Colon (tissue), 2 donors: ENCODE measurements at regions not wholly inside any gene's neighbourhood (a gene's known extent, or its start where the extent isn't known, plus 50 kb on each side); places are given as distances from the start of the nearest gene placed in this dataset.
"Not testable (repeated sequence)": the region's sequence is repeated elsewhere in the genome, so short reads cannot be mapped to it uniquely, and the experiment has no call there.

Source experiments
- FAIRE-seq: peaks from 2 replicates; lab custom pipeline; 2012; peaks lifted over from hg19 to GRCh38; lab: Jason Lieb, UNC
- donor health status: control.
- donor health status: control.

DNA sequence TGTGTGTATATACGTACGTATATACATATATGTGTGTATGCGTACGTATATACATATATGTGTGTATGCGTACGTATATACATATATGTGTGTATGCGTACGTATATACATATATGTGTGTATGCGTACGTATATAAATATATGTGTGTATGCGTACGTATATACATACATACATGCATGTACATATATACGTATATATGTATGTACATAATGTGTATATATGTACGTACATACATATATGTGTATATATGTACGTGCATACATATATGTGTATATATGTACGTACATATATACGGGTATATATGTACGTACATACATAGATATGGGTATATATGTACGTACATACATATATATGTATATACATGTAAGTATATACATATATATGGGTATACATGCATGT is 332.1 kb downstream of the CRPPA start:
- FAIRE-seq: peak; percentile 82

DNA sequence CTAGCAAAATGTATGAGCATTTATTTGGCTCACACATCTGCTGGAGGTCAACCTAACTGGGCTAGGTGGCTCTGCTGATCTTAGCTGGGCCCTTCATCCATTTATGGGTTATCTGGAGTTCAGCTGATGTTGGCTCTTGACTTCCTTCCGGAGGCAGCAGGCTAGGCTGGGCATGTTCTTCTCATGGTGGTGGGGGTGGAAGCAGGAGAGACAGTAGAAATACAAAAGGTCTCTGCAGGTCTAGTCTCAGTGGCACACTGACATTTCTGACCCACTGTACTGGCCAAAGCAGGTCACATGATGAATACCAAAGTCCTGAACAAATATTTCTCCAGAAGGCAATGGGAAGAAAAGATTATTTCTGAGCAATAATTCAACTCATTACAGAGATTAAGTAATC is 334.6 kb downstream of the CRPPA start:
- FAIRE-seq: no peak

GRCh38 chr7:16085780-16086179 is 335.6 kb downstream of the CRPPA start:
- not testable (repeated sequence) for FAIRE-seq

DNA sequence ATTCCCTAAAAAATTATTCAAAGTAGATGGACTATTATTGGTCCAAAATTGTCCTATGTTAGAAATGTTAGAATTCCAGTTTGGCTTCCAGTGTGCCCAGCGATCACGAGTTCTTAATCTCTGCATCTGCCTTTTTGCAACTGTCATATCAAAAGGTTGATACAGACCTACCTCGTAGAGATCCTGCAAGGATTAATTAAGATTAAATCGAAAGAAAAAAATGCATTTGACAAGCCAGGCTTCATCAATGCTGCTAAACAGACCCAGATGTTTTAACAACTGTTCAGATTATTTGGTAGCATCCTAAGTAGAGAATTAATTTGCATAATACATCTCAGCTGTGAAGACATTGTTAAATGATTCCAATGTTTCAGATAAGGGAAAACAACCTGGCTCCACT is 336.5 kb downstream of the CRPPA start:
- no peak for FAIRE-seq

- FAIRE-seq: no peak
These were observed 337.0 kb downstream of the CRPPA start for GRCh38 chr7:16084370-16084769.

DNA sequence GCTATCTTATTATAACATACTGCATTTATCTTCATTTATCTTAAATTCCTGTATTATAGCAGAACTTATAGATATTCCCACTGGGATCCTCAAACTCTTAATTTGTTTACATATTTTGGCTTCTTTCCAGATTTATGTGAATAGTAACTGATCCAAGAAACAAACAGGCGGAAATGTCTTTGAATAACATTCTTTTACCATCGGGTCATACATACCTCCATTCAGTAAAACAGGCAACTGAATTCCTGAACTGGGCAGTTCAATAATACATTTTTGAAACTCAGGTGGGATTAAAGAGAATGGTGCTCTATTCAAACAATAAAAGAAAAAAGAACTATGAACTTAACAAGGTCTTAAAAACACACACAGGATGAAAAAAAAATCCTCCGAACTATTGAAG is 337.4 kb downstream of the CRPPA start:
- no peak for FAIRE-seq

- no peak for FAIRE-seq
These were observed 341.2 kb downstream of the CRPPA start for GRCh38 chr7:16080131-16080530.

- no peak for FAIRE-seq
These were observed 341.6 kb downstream of the CRPPA start for GRCh38 chr7:16079723-16080122.

DNA sequence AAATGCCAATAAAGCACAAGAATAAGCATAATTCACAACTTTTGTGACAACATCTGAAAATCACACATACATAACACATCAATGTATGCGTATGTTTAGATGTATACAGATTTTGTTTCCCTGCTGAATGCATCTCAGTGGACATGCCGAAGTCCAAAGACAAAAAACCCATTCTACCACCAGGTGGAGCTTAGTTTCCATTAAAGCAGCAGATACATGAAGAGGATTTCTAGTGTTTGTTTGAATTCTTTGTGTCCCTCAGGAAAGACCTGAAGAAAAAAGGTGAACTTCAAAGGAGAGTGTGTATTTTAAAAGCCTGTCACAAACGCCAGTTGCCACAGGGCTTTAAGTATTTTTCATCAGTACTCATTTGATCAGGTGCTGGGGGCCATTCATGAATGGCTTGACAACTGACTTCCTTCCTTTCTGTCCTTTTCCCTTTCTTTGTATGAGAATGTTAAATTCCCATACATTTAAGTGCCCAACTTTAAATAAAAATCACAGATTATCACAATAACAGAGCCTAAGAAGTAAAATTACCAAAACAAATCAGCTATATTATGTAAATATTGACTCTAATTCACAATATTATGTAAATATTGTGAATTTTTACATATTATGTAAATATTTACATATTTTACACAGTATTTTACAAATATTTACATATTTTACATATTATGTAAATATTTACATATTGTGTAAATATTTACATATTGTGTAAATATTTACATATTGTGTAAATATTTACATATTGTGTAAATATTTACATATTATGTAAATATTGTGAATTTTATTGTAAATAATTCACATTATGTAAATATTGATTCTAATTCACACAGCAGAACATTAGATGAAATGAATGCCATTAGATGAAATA is 343.0 kb downstream of the CRPPA start:
- peak; percentile 80 for FAIRE-seq

DNA sequence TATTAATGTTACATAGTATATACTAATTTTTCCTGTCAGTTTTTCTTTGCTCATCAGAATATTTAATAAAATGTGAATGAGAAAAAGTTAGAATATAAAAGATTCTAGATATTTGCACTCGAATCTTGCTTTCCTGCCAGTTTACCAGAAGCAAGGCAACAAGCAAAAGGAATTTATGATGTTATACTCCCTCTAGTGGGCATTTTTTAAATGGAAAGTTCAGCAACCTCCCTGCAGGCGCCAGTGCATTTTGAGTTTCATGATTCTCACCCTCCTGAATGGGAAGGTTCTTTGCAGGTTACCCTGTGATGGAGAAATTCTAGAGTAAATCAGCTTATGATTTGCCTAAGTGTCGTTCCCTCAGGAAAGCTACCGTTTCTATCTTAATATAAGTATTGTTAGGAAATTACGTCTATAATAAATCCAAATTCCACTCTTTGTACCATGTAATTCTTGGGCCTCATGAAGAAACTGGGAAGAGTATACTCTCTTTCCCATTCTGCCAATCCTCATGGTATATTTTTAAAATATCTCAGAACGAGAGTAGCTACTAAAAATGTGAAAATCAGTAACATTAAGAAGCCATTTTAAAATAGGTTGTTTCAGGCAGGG is 350.0 kb downstream of the CRPPA start:
- peak; percentile 73 for FAIRE-seq

DNA sequence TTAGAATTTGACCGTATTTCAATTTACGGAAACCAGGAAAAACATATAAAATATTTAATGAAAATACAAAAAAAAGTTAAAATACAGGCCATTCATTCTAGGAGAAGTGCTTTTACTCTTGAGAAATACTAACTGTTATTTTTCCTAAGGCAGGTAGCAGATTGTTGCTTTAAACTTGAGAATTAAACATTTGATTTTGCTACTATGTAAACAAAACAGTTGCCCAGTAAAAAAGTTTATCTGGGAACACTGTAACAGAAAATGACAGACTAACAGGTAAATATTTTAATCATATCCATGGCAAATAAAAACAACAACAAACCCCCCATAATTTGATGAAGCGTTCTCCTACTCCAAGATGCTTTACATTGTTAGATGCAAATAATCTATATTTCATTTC is 350.5 kb downstream of the CRPPA start:
- FAIRE-seq: no peak

GRCh38 chr7:16069998-16070397 is 351.3 kb downstream of the CRPPA start:
- FAIRE-seq: no peak

DNA sequence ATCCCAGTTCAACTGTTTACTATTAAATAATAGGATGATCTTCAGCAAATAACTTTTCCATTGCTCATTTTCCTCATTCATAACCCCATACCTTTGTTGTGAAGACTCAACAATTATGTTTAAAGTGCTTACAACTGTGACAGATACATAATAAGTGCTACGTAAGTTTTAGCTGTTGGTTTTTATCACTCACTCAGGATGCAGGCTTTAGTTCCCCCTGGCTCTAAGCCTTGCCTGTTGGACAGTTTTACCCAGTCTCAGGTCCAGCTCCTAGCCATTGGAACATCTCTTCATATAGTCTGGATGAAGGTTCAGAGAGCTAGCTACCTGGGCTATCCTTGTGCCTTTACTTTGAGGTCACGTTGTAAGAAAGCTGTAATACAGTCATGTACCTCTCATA is 353.2 kb downstream of the CRPPA start:
- FAIRE-seq: no peak

GRCh38 chr7:16067711-16068110 is 353.6 kb downstream of the CRPPA start:
- no peak for FAIRE-seq

DNA sequence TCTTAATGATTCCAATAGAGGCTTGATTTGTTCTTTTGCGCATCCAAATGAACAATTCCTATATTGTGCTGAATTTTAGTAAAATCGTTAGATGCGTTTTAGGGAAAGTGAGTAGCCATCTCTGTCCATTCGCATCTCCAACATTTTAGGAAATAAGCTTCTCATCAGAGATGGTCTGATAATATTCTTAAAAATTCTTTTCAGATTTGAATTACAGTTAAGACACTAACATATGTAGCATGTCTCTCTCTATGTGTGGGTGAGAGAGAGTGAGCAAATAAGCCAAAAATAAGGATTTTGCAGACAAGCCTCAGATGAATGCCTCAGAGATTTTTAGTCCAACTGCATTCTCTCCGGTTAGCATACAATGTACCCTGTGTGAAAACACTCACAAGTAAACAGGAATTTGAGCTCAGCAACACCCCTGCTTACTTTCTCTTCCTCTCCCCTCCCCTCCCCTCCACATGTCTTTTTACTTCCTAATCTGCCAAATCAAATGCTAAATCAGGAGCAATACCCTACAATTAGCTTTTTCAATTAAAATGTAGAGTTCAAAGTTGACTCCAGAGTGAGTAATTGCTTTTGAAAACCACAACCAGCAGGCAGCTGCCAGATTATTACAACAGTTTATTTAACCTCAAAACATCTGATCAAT is 354.4 kb downstream of the CRPPA start:
- FAIRE-seq: no peak

DNA sequence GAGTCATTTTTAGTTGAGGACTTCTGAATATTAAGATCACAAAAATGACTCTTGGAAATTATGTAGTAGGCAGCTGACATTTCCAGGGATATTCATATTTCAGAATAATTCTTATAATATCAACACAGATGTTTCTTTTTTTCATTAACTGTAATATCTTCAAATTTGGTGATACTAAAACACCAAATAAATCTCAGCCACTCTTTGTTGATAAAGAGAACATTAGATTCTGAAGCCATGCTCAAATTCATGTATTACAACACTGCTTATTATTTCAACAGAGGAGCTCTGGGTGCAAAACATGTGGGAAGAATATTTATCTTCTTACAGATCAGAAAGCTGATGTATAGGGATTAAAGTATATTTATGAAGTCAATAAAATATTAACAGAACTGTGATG is 355.4 kb downstream of the CRPPA start:
- FAIRE-seq: no peak

GRCh38 chr7:16063716-16064675 is 357.3 kb downstream of the CRPPA start:
- FAIRE-seq: no peak

- no peak for FAIRE-seq
These were observed 358.1 kb downstream of the CRPPA start for GRCh38 chr7:16063221-16063620.

- no peak for FAIRE-seq
These were observed 359.1 kb downstream of the CRPPA start for GRCh38 chr7:16062269-16062668.

DNA sequence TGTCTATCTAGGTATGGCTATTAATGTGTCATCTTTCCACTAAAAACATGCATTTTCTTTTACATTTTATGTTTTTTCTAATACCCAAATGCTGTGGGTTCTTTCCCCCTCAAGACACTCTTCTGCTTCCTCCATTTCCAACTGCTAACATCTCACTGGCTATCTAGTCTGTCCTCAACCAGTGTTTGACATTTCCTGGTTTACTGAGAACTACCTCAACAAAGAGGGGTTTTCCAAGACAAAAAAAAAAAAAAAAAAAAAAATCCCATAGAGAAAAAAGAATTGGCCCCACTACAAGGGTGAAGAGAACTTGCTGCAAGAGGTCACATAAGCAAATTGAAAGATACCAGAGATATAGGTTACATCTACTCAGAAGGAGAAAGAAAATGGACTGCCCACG is 359.7 kb downstream of the CRPPA start:
- no peak for FAIRE-seq

DNA sequence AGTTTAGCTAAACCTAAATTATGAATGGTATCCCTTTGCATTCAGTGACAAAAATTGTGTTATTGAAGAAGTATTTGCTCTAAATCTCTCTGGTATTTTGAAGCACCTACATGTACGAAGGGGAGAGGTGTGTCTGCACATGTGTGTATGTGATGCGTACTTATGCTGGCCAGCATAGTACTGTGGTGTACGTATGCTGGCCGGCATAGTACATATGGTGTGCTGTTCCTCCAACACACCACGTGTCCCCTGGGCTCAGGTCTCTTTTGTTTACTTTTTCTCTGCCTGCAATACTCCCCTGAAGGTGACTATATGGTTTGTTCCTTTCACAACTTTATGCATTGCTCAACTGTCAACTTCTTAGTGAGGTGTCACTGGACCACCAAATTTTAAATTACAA is 360.3 kb downstream of the CRPPA start:
- no peak for FAIRE-seq

DNA sequence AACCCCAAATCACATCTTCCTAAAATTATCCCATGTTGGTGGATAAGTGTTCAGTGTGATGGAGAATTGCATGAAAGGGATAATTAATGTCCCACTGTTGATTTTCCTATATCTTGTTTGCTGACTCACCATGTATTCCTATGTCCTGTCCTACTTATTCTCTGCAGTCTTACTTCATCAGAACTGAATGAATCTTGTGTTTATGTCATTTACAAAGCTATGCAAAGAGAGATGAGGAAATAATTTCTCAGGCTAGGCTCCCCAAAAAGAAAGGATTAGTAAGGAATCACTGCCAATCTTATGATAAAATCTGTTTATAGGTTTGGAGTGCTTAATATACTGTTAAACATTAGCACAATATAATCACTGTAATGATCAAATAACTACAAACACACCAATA is 360.8 kb downstream of the CRPPA start:
- no peak for FAIRE-seq
